ENCODE measurements at regions not wholly inside any gene's neighbourhood (a gene's known extent, or its start where the extent isn't known, plus 50 kb on each side); places are given as distances from the start of the nearest gene placed in this dataset.

GRCh38 chr14:43085819-43086218 is 1421.3 kb downstream of the FSCB start:
- TF ChIP-seq CTCF (IDR thresholded peaks at IDR 0.05) (no peak), POLR2A (IDR thresholded peaks at IDR 0.05) (no peak), POLR2AphosphoS5 (IDR thresholded peaks at IDR 0.05; ENCODE audit: insufficient read depth in 1 of 2, low read depth in 1 of 2) (no peak)
